WERI-Rb-1 (cell line): ENCODE measurements at regions not wholly inside any gene's neighbourhood (a gene's known extent, or its start where the extent isn't known, plus 50 kb on each side); places are given as distances from the start of the nearest gene placed in this dataset.

Experiments
- DNase-seq: peaks from one replicate; pipeline ENCODE4 v3.0.0-alpha.2; 2020
- H3K27ac ChIP-seq: fragments of 250-450 bp; sonication (Bioruptor Pico); 2 replicates; pipeline ENCODE4 v1.5.1; 2020; ENCODE audit warnings: mild to moderate bottlenecking, moderate library complexity
- H3K27me3 ChIP-seq: fragments of 250-450 bp; sonication (Bioruptor Pico); 2 replicates; pipeline ENCODE4 v1.5.1; 2021; ENCODE audit warnings: mild to moderate bottlenecking, low read depth, moderate library complexity; ENCODE audit not compliant: insufficient read depth, severe bottlenecking
- H3K36me3 ChIP-seq: fragments of 250-450 bp; sonication (Bioruptor Pico); 2 replicates; pipeline ENCODE4 v1.5.1; 2020; ENCODE audit warnings: mild to moderate bottlenecking, moderate library complexity
- H3K4me3 ChIP-seq: 2 replicates; pipeline ENCODE4 v1.5.1; 2011; ENCODE audit warnings: low read depth, mild to moderate bottlenecking, control low read depth, low read length
- H3K9me3 ChIP-seq: fragments of 250-450 bp; sonication (Bioruptor Pico); 2 replicates; pipeline ENCODE4 v1.5.1; 2021; ENCODE audit warnings: mild to moderate bottlenecking, moderate library complexity; ENCODE audit not compliant: severe bottlenecking
- CTCF ChIP-seq: IDR thresholded peaks from 2 replicates; pipeline ENCODE4 v1.5.1; 2011; ENCODE audit warnings: low read depth, mild to moderate bottlenecking, control low read depth, inconsistent platforms, low read length

- TF ChIP-seq CTCF: no peak
- no peaks in the 10 kb centered on the region for H3K27me3 ChIP-seq
- no peaks in the 10 kb centered on the region for H3K36me3 ChIP-seq
- DNase-seq: no peak
- no peaks in the 10 kb centered on the region for H3K9me3 ChIP-seq
- H3K4me3 ChIP-seq: no peak overlapping the region
- no peak overlapping the region for H3K27ac ChIP-seq
Observed at GRCh38 chr7:48868916-48869315, 55.4 kb upstream of the CDC14C start.

- H3K36me3 ChIP-seq: no peaks in the 10 kb centered on the region
- no peaks in the 10 kb centered on the region for H3K9me3 ChIP-seq
- no peaks in the 10 kb centered on the region for H3K27me3 ChIP-seq
- no peak overlapping the region for H3K4me3 ChIP-seq
- H3K27ac ChIP-seq: no peak overlapping the region
- DNase-seq: no peak
- no peak for TF ChIP-seq CTCF
Observed at GRCh38 chr7:48872548-48872947, 51.8 kb upstream of the CDC14C start.
